ENCODE measurements at regions not wholly inside any gene's neighbourhood (a gene's known extent, or its start where the extent isn't known, plus 50 kb on each side); places are given as distances from the start of the nearest gene placed in this dataset.

GRCh38 chr2:211247751-211248150 is 691.4 kb downstream of the CPS1 start:
- Histone ChIP-seq H3K4me1 (no peaks in the 10 kb centered on the region), H3K4me2 (no peak overlapping the region), H3K9me3 (no peaks in the 10 kb centered on the region), H3K4me3 (no peak overlapping the region), H3K27ac (no peak overlapping the region)
- 4% methylated on average over 1 of the region's 1 CpG for WGBS (ENCODE audit: missing lambda C conversion rate)
- TF ChIP-seq EHMT2 (IDR thresholded peaks at IDR 0.05; ENCODE audit: low read depth) = no peak
- no peak for TF ChIP-seq MAX (IDR thresholded peaks at IDR 0.05)
- no peak for TF ChIP-seq NFE2L2 (conservative IDR thresholded peaks at IDR 0.05; ENCODE audit: low read length)
- no peak for TF ChIP-seq RFX5 (IDR thresholded peaks at IDR 0.05)
- no peak for TF ChIP-seq CHD2 (IDR thresholded peaks at IDR 0.05; ENCODE audit: low read length, partially characterized antibody)
- TF ChIP-seq NPAS2 (CRISPR knock-in tag; IDR thresholded peaks at IDR 0.05; ENCODE audit: borderline replicate concordance) = no peak
- TF ChIP-seq HOXB5 (CRISPR knock-in tag; IDR thresholded peaks at IDR 0.05) = no peak
- TF ChIP-seq, protein P1, sequence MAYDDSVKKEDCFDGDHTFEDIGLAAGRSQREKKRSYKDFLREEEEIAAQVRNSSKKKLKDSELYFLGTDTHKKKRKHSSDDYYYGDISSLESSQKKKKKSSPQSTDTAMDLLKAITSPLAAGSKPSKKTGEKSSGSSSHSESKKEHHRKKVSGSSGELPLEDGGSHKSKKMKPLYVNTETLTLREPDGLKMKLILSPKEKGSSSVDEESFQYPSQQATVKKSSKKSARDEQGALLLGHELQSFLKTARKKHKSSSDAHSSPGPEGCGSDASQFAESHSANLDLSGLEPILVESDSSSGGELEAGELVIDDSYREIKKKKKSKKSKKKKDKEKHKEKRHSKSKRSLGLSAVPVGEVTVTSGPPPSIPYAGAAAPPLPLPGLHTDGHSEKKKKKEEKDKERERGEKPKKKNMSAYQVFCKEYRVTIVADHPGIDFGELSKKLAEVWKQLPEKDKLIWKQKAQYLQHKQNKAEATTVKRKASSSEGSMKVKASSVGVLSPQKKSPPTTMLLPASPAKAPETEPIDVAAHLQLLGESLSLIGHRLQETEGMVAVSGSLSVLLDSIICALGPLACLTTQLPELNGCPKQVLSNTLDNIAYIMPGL (CRISPR knock-in tag; IDR thresholded peaks at IDR 0.05; ENCODE audit: borderline replicate concordance) = no peak
- no peak for TF ChIP-seq MAFK (IDR thresholded peaks at IDR 0.05; ENCODE audit: partially characterized antibody)
- TF ChIP-seq, protein P2, sequence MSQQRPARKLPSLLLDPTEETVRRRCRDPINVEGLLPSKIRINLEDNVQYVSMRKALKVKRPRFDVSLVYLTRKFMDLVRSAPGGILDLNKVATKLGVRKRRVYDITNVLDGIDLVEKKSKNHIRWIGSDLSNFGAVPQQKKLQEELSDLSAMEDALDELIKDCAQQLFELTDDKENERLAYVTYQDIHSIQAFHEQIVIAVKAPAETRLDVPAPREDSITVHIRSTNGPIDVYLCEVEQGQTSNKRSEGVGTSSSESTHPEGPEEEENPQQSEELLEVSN (IDR thresholded peaks at IDR 0.05; ENCODE audit: borderline replicate concordance, low read depth) = no peak
- TF ChIP-seq CHD4 (IDR thresholded peaks at IDR 0.05; ENCODE audit: borderline replicate concordance) = no peak
- no peak for TF ChIP-seq ZFP36 (IDR thresholded peaks at IDR 0.05; ENCODE audit: borderline replicate concordance, partially characterized antibody)
- TF ChIP-seq RAD21 (conservative IDR thresholded peaks at IDR 0.05 in 1 of 2, IDR thresholded peaks at IDR 0.05 in 1 of 2) = no peak
- DNase-seq (ENCODE audit: low read depth in 1 of 2, low spot score in 1 of 2) (no peak), FAIRE-seq (no peak), ATAC-seq (no peak)
- POLR2A ChIA-PET = no interaction called here
- CTCF ChIA-PET = no interaction called here

DNA sequence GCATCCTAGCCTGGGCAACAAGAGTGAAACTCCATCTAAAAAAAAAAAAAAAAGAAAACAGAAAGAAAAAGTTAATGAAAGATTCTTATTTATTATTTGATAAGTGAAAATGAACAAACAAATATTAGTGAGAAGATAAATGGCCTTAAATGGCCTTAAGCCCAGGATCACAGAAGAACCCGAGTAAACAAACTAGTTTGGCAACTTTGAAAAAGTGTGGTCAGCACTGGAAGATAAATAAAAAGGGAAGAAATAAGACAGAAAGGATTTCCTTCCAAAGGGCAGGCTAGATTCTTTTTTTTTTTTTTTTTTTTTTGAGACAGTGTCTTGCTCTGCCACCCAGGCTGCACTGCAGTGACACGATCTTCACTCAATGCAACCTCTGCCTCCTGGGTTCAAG is 692.4 kb downstream of the CPS1 start:
- DNase-seq (ENCODE audit: low read depth in 1 of 2, low spot score in 1 of 2) = no peak

More for the DNA sequence above, 692.4 kb downstream of the CPS1 start:
- ChIA-PET POLR2A (no interaction called here), CTCF (no interaction called here)
- Histone ChIP-seq H3K4me3 (no peak overlapping the region), H3K4me2 (no peak overlapping the region), H3K4me1 (no peaks in the 10 kb centered on the region), H3K27ac (no peak overlapping the region), H3K9me3 (no peaks in the 10 kb centered on the region)
- ATAC-seq = no peak
- FAIRE-seq = no peak
- TF ChIP-seq, protein P3, sequence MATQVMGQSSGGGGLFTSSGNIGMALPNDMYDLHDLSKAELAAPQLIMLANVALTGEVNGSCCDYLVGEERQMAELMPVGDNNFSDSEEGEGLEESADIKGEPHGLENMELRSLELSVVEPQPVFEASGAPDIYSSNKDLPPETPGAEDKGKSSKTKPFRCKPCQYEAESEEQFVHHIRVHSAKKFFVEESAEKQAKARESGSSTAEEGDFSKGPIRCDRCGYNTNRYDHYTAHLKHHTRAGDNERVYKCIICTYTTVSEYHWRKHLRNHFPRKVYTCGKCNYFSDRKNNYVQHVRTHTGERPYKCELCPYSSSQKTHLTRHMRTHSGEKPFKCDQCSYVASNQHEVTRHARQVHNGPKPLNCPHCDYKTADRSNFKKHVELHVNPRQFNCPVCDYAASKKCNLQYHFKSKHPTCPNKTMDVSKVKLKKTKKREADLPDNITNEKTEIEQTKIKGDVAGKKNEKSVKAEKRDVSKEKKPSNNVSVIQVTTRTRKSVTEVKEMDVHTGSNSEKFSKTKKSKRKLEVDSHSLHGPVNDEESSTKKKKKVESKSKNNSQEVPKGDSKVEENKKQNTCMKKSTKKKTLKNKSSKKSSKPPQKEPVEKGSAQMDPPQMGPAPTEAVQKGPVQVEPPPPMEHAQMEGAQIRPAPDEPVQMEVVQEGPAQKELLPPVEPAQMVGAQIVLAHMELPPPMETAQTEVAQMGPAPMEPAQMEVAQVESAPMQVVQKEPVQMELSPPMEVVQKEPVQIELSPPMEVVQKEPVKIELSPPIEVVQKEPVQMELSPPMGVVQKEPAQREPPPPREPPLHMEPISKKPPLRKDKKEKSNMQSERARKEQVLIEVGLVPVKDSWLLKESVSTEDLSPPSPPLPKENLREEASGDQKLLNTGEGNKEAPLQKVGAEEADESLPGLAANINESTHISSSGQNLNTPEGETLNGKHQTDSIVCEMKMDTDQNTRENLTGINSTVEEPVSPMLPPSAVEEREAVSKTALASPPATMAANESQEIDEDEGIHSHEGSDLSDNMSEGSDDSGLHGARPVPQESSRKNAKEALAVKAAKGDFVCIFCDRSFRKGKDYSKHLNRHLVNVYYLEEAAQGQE (IDR thresholded peaks at IDR 0.05) = no peak
- no peak for TF ChIP-seq FOXS1 (CRISPR knock-in tag; IDR thresholded peaks at IDR 0.05)
- no peak for TF ChIP-seq ZNF302 (CRISPR knock-in tag; IDR thresholded peaks at IDR 0.05)
- no peak for TF ChIP-seq TFCP2L1 (CRISPR knock-in tag; IDR thresholded peaks at IDR 0.05)
- TF ChIP-seq, protein P4, sequence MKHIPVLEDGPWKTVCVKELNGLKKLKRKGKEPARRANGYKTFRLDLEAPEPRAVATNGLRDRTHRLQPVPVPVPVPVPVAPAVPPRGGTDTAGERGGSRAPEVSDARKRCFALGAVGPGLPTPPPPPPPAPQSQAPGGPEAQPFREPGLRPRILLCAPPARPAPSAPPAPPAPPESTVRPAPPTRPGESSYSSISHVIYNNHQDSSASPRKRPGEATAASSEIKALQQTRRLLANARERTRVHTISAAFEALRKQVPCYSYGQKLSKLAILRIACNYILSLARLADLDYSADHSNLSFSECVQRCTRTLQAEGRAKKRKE (CRISPR knock-in tag; IDR thresholded peaks at IDR 0.05; ENCODE audit: low read depth) = no peak
- TF ChIP-seq PHF8 (IDR thresholded peaks at IDR 0.05; ENCODE audit: borderline replicate concordance, low read depth) = no peak
- TF ChIP-seq MAZ (IDR thresholded peaks at IDR 0.05; ENCODE audit: borderline replicate concordance, low read depth, low read length) = no peak
- WGBS (ENCODE audit: missing lambda C conversion rate) = 15% methylated on average over 2 of the region's 2 CpGs

Measured in A549 (cell line).